GM12891 (cell line): ENCODE measurements at regions not wholly inside any gene's neighbourhood (a gene's known extent, or its start where the extent isn't known, plus 50 kb on each side); places are given as distances from the start of the nearest gene placed in this dataset.

ENCODE experiments used
- DNase-seq: peaks from one replicate; pipeline ENCODE4 v3.0.0; 2011; ENCODE audit warnings: low spot score; ENCODE audit not compliant: insufficient read length
- FAIRE-seq: peaks from 2 replicates; lab custom pipeline; 2011; peaks lifted over from hg19 to GRCh38; lab: Jason Lieb, UNC
- PAX5 ChIP-seq: IDR thresholded peaks from 2 replicates; pipeline ENCODE4 v1.6.1; 2011; ENCODE audit warnings: low read length, moderate library complexity, mild to moderate bottlenecking; ENCODE audit not compliant: insufficient read depth, severe bottlenecking
- POLR2A ChIP-seq: IDR thresholded peaks from 2 replicates; pipeline ENCODE4 v1.6.1; 2011; ENCODE audit warnings: low read depth, low read length, control low read depth
- POLR2AphosphoS5 ChIP-seq: IDR thresholded peaks from 2 replicates; pipeline ENCODE4 v1.6.1; 2011; ENCODE audit warnings: low read depth, low read length, control low read depth
- POU2F2 ChIP-seq: IDR thresholded peaks from 2 replicates; pipeline ENCODE4 v1.6.1; 2011; ENCODE audit warnings: low read depth, mild to moderate bottlenecking, control low read depth, low read length, moderate library complexity
- SPI1 ChIP-seq: IDR thresholded peaks from 2 replicates; pipeline ENCODE4 v1.6.1; 2011; ENCODE audit warnings: low read depth, low read length, control low read depth
- TAF1 ChIP-seq: IDR thresholded peaks from 2 replicates; pipeline ENCODE4 v1.6.1; 2011; ENCODE audit warnings: low read depth, low read length, control low read depth

GRCh38 chr2:19767899-19768298, 133.9 kb downstream of the TTC32 start:
- DNase-seq (no peak), FAIRE-seq (no peak)
- no peak for TF ChIP-seq POLR2AphosphoS5
- no peak for TF ChIP-seq PAX5
- no peak for TF ChIP-seq POU2F2

GRCh38 chr2:19764998-19765397, 136.8 kb downstream of the TTC32 start:
- FAIRE-seq = no peak
- no peak for DNase-seq
- no peak for TF ChIP-seq POLR2A
- TF ChIP-seq TAF1 = no peak

GRCh38 chr2:19763731-19764130, 138.1 kb downstream of the TTC32 start:
- FAIRE-seq (no peak), DNase-seq (no peak)
- no peak for TF ChIP-seq TAF1

GRCh38 chr2:19762959-19763605, 138.7 kb downstream of the TTC32 start:
- DNase-seq (no peak), FAIRE-seq (no peak)
- no peak for TF ChIP-seq POLR2A
- no peak for TF ChIP-seq TAF1

- DNase-seq (no peak), FAIRE-seq (no peak)
- TF ChIP-seq PAX5 = no peak
- no peak for TF ChIP-seq TAF1
- no peak for TF ChIP-seq POLR2A
- TF ChIP-seq POLR2AphosphoS5 = no peak
- no peak for TF ChIP-seq POU2F2
- no peak for TF ChIP-seq SPI1
Observed at GRCh38 chr2:19762142-19762541, 139.6 kb downstream of the TTC32 start.

GRCh38 chr2:19759880-19760279, 141.9 kb downstream of the TTC32 start:
- no peak for TF ChIP-seq SPI1
- TF ChIP-seq POLR2AphosphoS5 = no peak
- no peak for TF ChIP-seq POLR2A
- TF ChIP-seq TAF1 = no peak
- TF ChIP-seq PAX5 = no peak
- no peak for TF ChIP-seq POU2F2
- no peak for FAIRE-seq

GRCh38 chr2:19758658-19759057, 143.1 kb downstream of the TTC32 start:
- DNase-seq = no peak
- no peak for TF ChIP-seq POU2F2
- FAIRE-seq = no peak

More at GRCh38 chr2:19759880-19760279, 141.9 kb downstream of the TTC32 start:
- DNase-seq = no peak

- no peak for FAIRE-seq
- TF ChIP-seq POLR2A = no peak
Observed at GRCh38 chr2:19757586-19757985, 144.2 kb downstream of the TTC32 start.

GRCh38 chr2:19754907-19755306, 146.9 kb downstream of the TTC32 start:
- TF ChIP-seq POU2F2 = no peak
- TF ChIP-seq POLR2A = no peak
- TF ChIP-seq PAX5 = no peak
- TF ChIP-seq SPI1 = no peak
- no peak for TF ChIP-seq TAF1
- no peak for TF ChIP-seq POLR2AphosphoS5
- no peak for DNase-seq
- FAIRE-seq = no peak

More at GRCh38 chr2:19757586-19757985, 144.2 kb downstream of the TTC32 start:
- DNase-seq = no peak

- FAIRE-seq = no peak
- no peak for TF ChIP-seq TAF1
- TF ChIP-seq POLR2AphosphoS5 = no peak
- TF ChIP-seq POU2F2 = no peak
- no peak for TF ChIP-seq POLR2A
- TF ChIP-seq SPI1 = no peak
- no peak for TF ChIP-seq PAX5
- DNase-seq = no peak
Observed at GRCh38 chr2:19753818-19754217, 148.0 kb downstream of the TTC32 start.

- no peak for DNase-seq
- no peak for FAIRE-seq
- no peak for TF ChIP-seq POU2F2
- no peak for TF ChIP-seq TAF1
- no peak for TF ChIP-seq PAX5
- no peak for TF ChIP-seq POLR2A
- TF ChIP-seq POLR2AphosphoS5 = no peak
- no peak for TF ChIP-seq SPI1
Observed at GRCh38 chr2:19753314-19753713, 148.5 kb downstream of the TTC32 start.
